ENCODE measurements at regions not wholly inside any gene's neighbourhood (a gene's known extent, or its start where the extent isn't known, plus 50 kb on each side); places are given as distances from the start of the nearest gene placed in this dataset.

DNA sequence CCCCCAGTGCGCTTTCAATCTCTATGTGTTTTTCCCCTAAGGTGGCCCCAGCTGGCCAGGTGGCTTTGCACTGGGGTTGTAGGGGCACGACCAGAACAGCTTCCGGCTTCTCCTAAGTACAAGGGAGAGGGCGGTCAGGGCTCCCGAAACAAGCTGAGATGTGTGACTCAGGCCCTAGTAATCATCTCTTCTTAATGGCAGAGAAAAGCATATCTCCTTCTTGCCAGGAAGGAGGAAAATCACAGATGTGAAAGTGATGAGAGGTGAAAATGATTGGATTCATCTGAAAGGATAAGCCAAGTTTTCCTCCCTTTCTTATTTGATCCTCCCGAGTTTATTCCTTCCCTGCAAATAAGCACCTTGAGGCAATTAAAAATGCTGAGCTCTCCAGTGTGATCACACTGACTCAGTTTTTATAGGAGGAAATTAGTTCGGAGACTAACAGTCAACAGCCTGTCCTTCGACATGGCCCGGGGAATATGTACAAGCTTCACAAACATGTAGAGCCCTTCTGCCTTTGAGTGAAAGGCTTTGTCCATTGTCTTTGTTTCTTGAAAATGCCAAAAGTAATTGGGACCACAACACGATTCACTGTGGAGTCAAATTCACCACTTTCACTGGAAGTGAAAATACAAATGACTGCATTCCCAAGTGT is 514.8 kb downstream of the PSAT1 start:
- TF ChIP-seq, protein P1, sequence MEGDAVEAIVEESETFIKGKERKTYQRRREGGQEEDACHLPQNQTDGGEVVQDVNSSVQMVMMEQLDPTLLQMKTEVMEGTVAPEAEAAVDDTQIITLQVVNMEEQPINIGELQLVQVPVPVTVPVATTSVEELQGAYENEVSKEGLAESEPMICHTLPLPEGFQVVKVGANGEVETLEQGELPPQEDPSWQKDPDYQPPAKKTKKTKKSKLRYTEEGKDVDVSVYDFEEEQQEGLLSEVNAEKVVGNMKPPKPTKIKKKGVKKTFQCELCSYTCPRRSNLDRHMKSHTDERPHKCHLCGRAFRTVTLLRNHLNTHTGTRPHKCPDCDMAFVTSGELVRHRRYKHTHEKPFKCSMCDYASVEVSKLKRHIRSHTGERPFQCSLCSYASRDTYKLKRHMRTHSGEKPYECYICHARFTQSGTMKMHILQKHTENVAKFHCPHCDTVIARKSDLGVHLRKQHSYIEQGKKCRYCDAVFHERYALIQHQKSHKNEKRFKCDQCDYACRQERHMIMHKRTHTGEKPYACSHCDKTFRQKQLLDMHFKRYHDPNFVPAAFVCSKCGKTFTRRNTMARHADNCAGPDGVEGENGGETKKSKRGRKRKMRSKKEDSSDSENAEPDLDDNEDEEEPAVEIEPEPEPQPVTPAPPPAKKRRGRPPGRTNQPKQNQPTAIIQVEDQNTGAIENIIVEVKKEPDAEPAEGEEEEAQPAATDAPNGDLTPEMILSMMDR (IDR thresholded peaks at IDR 0.05; ENCODE audit: insufficient read depth, low read length, poor library complexity, severe bottlenecking), result no peak
- no peak for TF ChIP-seq EZH2phosphoT487 (conservative IDR thresholded peaks at IDR 0.05; ENCODE audit: low read length)
